GM19035 (cell line): ENCODE measurements at regions not wholly inside any gene's neighbourhood (a gene's known extent, or its start where the extent isn't known, plus 50 kb on each side); places are given as distances from the start of the nearest gene placed in this dataset.

Experiments
- ATAC-seq: cut with Tn5 transposase; IDR thresholded peaks from one replicate; pipeline ENCODE4 v1.9.1; 2021; ENCODE audit not compliant: unreplicated experiment

DNA sequence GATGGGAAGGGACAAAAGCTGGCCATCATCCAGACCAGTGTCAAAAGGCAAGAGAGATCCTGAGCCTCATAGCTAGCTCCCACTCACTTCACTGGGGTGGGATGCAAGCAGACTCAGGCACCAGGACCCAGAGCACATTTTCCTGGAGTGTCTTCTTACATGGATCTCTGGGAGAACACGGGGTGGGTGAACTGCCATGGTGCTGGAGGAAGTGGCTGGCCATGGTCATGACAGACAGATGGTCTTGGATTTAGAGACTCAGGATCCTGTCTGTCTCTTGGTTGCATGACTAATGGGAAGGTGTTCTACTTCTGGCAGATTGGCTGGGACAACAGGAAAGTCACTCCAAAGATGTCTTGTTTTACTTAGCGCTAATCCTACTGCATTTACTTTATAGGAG, 311.5 kb downstream of the ATP23 start:
- ATAC-seq = no peak

DNA sequence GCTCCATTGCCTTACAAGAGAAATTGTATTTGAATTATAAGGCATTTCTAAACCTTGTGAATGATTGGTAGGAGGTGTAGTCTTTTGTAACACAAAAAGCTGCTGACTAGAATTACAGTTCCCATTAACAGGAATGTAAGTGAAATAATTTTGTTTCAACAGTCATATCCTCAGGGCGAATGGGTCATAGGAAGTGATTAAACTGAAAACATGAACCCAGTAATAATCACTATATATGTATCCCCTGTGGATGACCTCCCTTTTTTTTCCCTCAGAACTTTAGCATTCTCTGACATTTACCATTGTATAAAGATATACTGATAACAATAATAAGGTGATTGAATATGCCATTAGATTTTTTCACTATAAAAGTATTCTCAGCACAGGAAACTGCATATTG, 312.3 kb downstream of the ATP23 start:
- ATAC-seq = no peak

DNA sequence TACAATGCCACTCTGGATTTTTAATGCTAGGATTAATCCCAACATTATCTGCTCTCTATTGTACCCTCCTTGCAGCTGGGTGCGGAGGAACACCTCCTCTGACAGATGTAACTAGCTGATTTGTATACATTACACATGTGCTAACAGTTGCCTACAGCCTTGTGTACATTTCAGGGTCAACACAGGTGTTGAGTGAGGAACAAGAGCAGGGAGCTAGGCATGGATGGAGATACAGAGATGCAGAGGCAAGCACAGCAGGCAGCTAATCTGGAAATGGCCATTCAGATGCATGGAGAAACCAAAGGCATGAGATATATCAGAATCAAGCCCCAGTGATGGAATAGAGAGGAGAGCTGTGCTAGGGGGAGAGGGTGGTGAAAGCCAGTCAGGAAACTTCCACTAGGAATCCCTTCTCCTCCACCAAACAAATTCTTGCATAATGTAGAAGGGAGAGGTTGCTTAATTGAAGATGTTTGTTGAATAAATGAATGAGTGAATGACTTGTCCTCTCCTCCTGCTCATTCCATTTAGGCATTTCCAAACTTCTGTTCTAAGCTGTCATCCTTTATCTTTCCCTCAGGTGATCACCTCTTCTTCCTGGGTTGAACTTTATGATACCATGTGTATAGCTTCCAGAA, 313.2 kb downstream of the ATP23 start:
- ATAC-seq = no peak

- no peak for ATAC-seq
Observed at GRCh38 chr12:58262796-58263195, 321.4 kb downstream of the ATP23 start.

GRCh38 chr12:58263816-58264215, 322.4 kb downstream of the ATP23 start:
- no peak for ATAC-seq

GRCh38 chr12:58268069-58268468, 326.7 kb downstream of the ATP23 start:
- no peak for ATAC-seq

DNA sequence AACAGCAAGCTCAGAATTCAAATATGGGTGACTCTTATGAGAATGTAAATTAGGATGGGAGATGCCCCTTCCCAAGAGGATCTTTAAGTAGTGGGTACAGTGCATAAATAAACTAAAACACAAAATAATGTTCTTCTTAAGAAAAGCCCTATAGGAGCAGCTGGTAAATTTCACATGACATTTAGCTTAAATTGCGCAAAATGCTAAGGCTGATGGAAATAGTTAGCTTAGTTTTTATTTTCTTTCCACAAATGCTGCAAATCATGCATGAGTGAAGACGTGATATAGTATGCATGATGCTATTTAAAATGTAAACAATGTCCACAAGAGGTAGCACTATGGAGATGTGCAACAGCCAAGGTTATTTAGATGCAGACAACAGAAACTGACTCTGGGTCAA, 328.1 kb downstream of the ATP23 start:
- no peak for ATAC-seq

DNA sequence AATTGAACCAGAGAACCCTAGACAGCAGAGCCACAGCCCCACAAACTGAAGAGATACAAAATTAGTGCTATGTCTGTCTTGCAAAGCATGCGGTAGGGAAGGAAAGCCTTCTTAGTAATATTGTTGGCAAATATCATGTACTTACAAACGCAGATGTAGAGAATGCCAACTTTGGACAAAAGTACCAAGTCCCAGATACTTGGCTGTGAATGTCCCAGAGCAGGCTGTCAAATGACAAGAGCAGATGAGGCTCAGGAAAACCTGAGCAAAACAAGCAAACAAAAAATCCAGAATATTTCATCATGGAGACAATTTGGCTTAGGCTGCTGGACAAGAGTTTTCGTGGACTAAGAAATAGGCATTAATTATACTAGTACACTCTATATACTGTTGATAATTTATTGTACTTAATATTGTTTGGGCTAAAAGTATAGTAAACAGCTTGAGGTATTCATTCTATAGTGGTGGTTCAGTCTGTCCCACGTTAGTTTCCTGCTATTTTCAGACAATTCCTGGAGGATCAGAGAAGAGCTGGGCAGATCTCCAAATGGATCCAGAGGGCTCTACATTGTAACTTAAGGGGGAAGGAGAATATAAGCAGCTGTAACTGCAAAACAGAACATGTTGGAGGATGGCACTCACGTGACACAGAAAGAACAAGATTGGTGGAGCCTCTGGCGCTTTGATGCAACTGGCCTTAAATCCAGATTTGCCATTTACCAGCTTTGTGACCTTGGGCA, 329.8 kb downstream of the ATP23 start:
- ATAC-seq = no peak

GRCh38 chr12:58272461-58272860, 331.1 kb downstream of the ATP23 start:
- no peak for ATAC-seq

DNA sequence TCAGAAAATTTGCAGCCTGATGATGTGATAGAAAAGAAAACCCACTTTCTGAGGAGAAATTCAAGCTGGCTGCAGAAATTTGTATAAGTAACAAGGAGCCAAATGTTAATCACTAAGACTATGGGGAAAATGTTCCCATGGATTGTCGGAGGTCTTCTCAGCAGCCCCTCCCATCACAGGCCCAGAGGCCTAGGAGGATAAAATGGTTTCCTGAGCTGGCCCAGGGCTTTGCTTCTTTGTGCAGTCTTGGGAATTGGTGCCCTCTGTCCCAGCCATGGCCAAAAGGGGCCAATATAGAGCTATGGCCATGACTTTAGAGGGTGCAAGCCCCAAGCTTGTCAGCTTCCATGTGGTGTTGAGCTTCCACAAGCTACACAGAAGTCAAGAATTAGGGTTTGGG, 335.9 kb downstream of the ATP23 start:
- ATAC-seq = no peak

DNA sequence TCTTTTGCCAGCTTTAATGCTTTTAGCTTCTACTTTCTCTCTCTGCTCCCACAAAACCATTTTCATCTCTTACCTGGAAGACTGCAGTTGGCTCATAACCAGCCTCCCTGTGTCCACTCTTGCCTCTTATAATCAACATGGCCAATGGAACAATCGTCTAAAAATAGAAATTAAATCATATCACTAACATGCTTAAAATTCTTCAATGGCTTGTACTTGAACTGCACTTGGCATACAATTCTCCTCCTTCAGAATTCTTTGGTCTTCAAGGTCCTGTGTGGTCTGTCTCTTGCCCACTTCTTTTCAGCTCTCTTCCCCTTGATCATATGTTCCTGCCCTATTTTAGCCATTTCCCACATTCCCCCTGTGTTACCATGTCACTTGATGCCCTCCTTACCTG, 342.2 kb downstream of the ATP23 start:
- no peak for ATAC-seq

DNA sequence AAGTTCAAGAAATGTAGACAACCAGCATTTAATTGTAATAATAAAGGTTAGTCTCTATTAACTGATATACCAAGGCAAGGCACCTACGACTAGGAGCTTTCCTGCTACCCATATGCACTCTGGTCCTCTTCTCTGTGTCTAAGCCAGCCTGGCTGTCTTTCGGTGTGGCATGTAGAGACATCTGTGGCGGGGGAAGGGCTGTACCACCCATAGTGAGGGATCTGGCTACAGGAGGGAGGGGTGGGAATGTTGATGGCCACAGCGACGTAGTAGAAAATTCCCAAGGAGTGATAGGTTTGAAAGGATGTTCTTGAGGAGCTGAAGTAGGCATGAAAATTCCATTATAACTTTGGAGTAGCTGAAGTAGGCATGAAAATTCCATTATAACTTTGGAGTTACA, 344.2 kb downstream of the ATP23 start:
- ATAC-seq = no peak

DNA sequence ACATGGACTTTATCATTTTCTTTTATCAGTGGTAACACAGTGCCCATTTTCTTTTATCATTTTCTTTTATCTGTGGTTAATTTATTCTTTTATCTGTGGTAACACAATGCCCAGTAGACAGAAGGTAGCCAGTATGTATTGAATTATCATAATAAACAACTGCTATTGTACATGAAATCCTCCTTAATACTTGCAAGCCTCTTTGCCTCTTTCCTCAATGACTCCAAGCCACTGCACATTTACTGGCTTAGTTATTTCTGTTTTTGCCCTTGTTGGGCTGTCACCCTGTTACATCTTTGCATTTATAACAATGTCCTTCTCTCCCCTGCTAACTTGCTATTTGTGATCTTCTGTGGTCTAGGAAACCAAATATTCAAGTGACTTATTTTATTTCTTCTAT, 345.0 kb downstream of the ATP23 start:
- ATAC-seq = no peak

DNA sequence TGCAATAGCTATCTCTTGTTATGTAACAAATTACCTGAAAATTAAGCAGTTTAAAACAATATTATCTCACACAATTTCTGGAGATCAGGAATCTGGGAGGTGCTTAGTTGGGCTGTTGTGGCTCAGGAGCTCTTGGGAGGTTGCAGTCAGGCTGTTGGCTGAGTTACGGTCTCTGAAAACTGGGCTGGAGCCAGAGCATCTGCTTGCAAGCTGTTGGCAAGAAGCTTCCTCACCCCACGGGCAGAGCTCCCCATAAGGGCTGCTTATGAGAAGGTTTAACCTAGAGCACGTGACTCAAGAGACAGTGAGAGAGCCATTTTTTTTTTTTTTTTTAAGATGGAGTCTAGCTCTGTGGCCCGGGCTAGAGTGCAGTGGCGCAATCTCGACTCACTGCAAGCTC, 346.8 kb downstream of the ATP23 start:
- no peak for ATAC-seq

- ATAC-seq = no peak
Observed at GRCh38 chr12:58291106-58291505, 349.7 kb downstream of the ATP23 start.

GRCh38 chr12:58293308-58293982, 352.1 kb downstream of the ATP23 start:
- no peak for ATAC-seq

DNA sequence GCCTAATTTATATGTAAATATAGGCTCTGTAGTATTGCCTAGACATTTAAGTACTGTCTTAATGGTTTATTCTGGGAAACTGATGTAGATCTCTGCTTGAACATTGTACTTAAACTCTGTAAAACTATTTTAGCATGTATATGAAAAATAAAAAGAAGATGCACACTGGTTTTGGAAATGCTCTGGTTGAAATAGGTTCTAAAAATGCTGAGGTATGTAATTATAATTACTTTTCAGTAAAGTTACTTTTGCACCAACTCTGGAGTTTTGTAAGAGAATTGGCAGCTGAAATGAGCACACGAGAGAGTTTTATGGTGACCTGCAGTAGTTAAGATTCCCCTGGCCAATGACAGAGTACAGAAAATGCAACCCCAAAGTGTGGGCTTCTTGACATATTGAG, 353.9 kb downstream of the ATP23 start:
- no peak for ATAC-seq

GRCh38 chr12:58296863-58297262, 355.5 kb downstream of the ATP23 start:
- no peak for ATAC-seq

GRCh38 chr12:58298803-58299202, 357.4 kb downstream of the ATP23 start:
- ATAC-seq = no peak

DNA sequence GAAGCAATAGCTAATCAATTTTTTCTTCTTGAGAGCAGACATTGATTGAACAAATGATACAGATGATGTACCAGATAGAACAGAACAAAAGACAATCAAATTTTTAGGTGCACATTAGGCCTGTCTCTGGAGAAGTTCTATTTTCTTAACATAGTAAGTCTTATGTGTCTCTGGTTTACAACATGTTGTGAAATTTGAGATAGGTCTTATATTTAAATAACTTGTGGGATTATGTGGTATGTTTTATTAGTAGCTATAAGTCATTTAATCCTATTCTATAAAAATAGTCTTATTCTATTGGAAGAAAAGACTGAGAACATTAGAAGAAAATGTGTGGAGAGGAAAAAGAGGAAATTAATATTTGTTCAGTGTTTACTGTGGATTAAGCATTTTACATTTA, 358.0 kb downstream of the ATP23 start:
- no peak for ATAC-seq

- ATAC-seq = no peak
Observed at GRCh38 chr12:58301038-58301729, 359.8 kb downstream of the ATP23 start.

DNA sequence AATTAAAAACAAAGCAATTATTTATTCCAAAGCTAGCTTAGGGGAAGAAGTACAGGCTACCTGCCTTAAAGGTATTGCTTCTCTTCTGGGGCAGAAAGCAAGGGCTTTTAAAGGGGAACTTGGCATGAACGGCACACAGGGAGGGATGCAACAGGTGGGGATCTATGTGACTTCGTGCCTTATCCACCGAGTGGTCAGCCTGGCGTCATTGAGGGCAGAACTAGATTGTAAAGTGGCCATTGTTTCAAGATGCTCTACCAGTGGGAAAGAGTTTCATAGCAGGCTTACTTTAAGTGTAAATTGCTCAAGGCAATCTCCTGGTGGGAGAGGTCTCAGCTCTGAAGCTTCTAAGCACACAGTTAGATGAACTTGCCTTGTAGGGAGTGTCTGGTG, 360.4 kb downstream of the ATP23 start:
- no peak for ATAC-seq
